IMR-90 (cell line): ENCODE measurements at regions not wholly inside any gene's neighbourhood (a gene's known extent, or its start where the extent isn't known, plus 50 kb on each side); places are given as distances from the start of the nearest gene placed in this dataset.
A peak's percentile ranks its signal among the peaks of the same experiment; 100 is the strongest.

Source experiments
- ATAC-seq: fragments of 200-7000 bp; cut with Tn5 transposase; 2 replicates; pipeline ENCODE4 v1.9.1; 2020; ENCODE audit warnings: low read depth, mild to moderate bottlenecking, moderate library complexity
- BruUV-seq: library from RNA; stranded (reverse); fragments of 400-500 nt; replicated peaks from 2 replicates; lab custom pipeline; 2021; lab: Mats Ljungman, UMichigan
- CTCF ChIA-PET: fragments of 300-600 bp; formaldehyde crosslinking; extraction: SDS; loops from one replicate; lab custom pipeline; 2021; ENCODE audit warnings: antibody characterized with exemption; lab: Yijun Ruan, JAX
- POLR2A ChIA-PET: fragments of 300-600 bp; sonication (Branson Sonifier 250); formaldehyde crosslinking; loops from one replicate; lab custom pipeline; 2022; ENCODE audit warnings: antibody characterized with exemption; ENCODE audit not compliant: unreplicated experiment; lab: Charles Lee
- DNase-seq: peaks from one replicate; pipeline ENCODE4 v3.0.0; 2013
- H2AFZ ChIP-seq: replicated peaks from 2 replicates; pipeline ENCODE3; 2013; ENCODE audit warnings: low read length, mild to moderate bottlenecking; ENCODE audit not compliant: poor library complexity
- H2AK5ac ChIP-seq: 2 replicates; pipeline ENCODE4 v1.6.1; 2013; ENCODE audit warnings: low read depth, low read length, inconsistent platforms
- H2AK9ac ChIP-seq: replicated peaks from 2 replicates; pipeline ENCODE3; 2013; ENCODE audit warnings: mild to moderate bottlenecking, low read depth, low read length, moderate library complexity; ENCODE audit not compliant: poor library complexity
- H2BK120ac ChIP-seq: 2 replicates; pipeline ENCODE4 v1.6.1; 2013; ENCODE audit warnings: low read depth, low read length, inconsistent platforms
- H2BK15ac ChIP-seq: 3 replicates; pipeline ENCODE4 v1.6.1; 2013; ENCODE audit warnings: low read depth, low read length, inconsistent platforms
- H2BK20ac ChIP-seq: 2 replicates; pipeline ENCODE4 v1.6.1; 2013; ENCODE audit warnings: low read depth, mild to moderate bottlenecking, inconsistent platforms, low read length, moderate library complexity
- H2BK5ac ChIP-seq: 2 replicates; pipeline ENCODE4 v1.6.1; 2013; ENCODE audit warnings: mild to moderate bottlenecking, low read depth, low read length, inconsistent platforms; ENCODE audit not compliant: poor library complexity, severe bottlenecking
- H3K14ac ChIP-seq: replicated peaks from 2 replicates; pipeline ENCODE4 v1.6.1; 2013; ENCODE audit warnings: low read depth, low read length, inconsistent platforms
- H3K18ac ChIP-seq: 2 replicates; pipeline ENCODE4 v1.6.1; 2013; ENCODE audit warnings: low read depth, low read length, control low read depth
- H3K23ac ChIP-seq: 2 replicates; pipeline ENCODE4 v1.6.1; 2013; ENCODE audit warnings: low read depth, low read length, inconsistent platforms
- H3K27ac ChIP-seq: 2 replicates; pipeline ENCODE4 v1.5.1; 2013; ENCODE audit warnings: mild to moderate bottlenecking, control low read depth, low read length; ENCODE audit not compliant: insufficient read depth
- H3K27me3 ChIP-seq: 2 replicates; pipeline ENCODE4 v1.6.1; 2013; ENCODE audit warnings: low read length; ENCODE audit not compliant: control insufficient read depth, insufficient read depth
- H3K36me3 ChIP-seq: 2 replicates; pipeline ENCODE4 v1.6.1; 2013; ENCODE audit warnings: low read length, mixed read lengths; ENCODE audit not compliant: control insufficient read depth, insufficient read depth
- H3K4ac ChIP-seq: 2 replicates; pipeline ENCODE4 v1.6.1; 2013; ENCODE audit warnings: low read depth, low read length, inconsistent platforms
- H3K4me1 ChIP-seq: 2 replicates; pipeline ENCODE4 v1.6.1; 2013; ENCODE audit warnings: low read length, mixed read lengths; ENCODE audit not compliant: control insufficient read depth, insufficient read depth
- H3K4me2 ChIP-seq: 2 replicates; pipeline ENCODE4 v1.6.1; 2013; ENCODE audit warnings: low read depth, mild to moderate bottlenecking, control low read depth, low read length, moderate library complexity
- H3K4me3 ChIP-seq: 2 replicates; pipeline ENCODE4 v1.5.1; 2013; ENCODE audit warnings: low read depth, mild to moderate bottlenecking, control low read depth, low read length, moderate library complexity; ENCODE audit not compliant: insufficient read depth
- H3K56ac ChIP-seq: 2 replicates; pipeline ENCODE4 v1.6.1; 2013; ENCODE audit warnings: low read length, inconsistent platforms; ENCODE audit not compliant: insufficient read depth; ENCODE audit errors: extremely low read depth
- H3K79me1 ChIP-seq, 2 experiments: 2 replicates each; pipeline ENCODE4 v1.6.1; 2013; ENCODE audit warnings: low read length in 2 of 2, inconsistent platforms in 1 of 2, low read depth in 1 of 2
- H3K9ac ChIP-seq: 2 replicates; pipeline ENCODE4 v1.6.1; 2013; ENCODE audit warnings: low read depth, low read length, control low read depth
- H3K9me1 ChIP-seq: 2 replicates; pipeline ENCODE4 v1.6.1; 2013; ENCODE audit warnings: low read length, inconsistent platforms; ENCODE audit not compliant: insufficient read depth
- H3K9me3 ChIP-seq: 2 replicates; pipeline ENCODE4 v1.6.1; 2013; ENCODE audit warnings: low read length; ENCODE audit not compliant: control insufficient read depth, insufficient read depth
- H4K20me1 ChIP-seq: 2 replicates; pipeline ENCODE4 v1.6.1; 2013; ENCODE audit warnings: low read length, inconsistent platforms; ENCODE audit not compliant: insufficient read depth
- H4K5ac ChIP-seq: 2 replicates; pipeline ENCODE4 v1.6.1; 2013; ENCODE audit warnings: mild to moderate bottlenecking, low read depth, low read length, control low read depth
- H4K8ac ChIP-seq, 2 experiments: 2 replicates each; pipeline ENCODE4 v1.6.1; 2013; ENCODE audit warnings: low read depth in 2 of 2, low read length in 2 of 2, control low read depth in 1 of 2, inconsistent platforms in 1 of 2
- H4K91ac ChIP-seq: 2 replicates; pipeline ENCODE4 v1.6.1; 2013; ENCODE audit warnings: low read depth, low read length, inconsistent platforms; ENCODE audit not compliant: insufficient read depth
- BHLHE40 ChIP-seq: fragments of 150-350 bp; IDR thresholded peaks from 2 replicates; pipeline ENCODE4 v1.6.1; 2016; ENCODE audit warnings: mild to moderate bottlenecking, low read depth, low read length
- FOS ChIP-seq: fragments of 150-350 bp; IDR thresholded peaks from 2 replicates; pipeline ENCODE4 v1.6.1; 2016; ENCODE audit warnings: low read depth, low read length
- MAFK ChIP-seq: IDR thresholded peaks from 2 replicates; pipeline ENCODE4 v1.6.1; 2012; ENCODE audit warnings: low read depth, low read length, improper control_type of control experiment
- MXI1 ChIP-seq: IDR thresholded peaks from 2 replicates; pipeline ENCODE4 v1.6.1; 2012; ENCODE audit warnings: low read depth, mild to moderate bottlenecking, low read length, moderate library complexity, borderline replicate concordance
- WGBS, 2 experiments: methylation state at CpG; one replicate each; pipeline versions ENCODE4 v1.1.5 to v1.1.7; 2013; ENCODE audit warnings: missing lambda C conversion rate in 2 of 2; ENCODE audit not compliant: insufficient read length in 1 of 2; ENCODE audit errors: extremely low coverage in 2 of 2; 5-methylcytosine and 5-hydroxymethylcytosine counted together
- dilution Hi-C: fragments of 300-500 bp; cut with HindIII; formaldehyde crosslinking; loops from one replicate; pipeline ENCODE4 v1.14.3; 2018; ENCODE audit warnings: low sequenced_read_pairs; ENCODE audit not compliant: unreplicated experiment
- in situ Hi-C: fragments of 300-500 bp; cut with MboI; formaldehyde crosslinking; loops from 3 replicates; pipeline ENCODE4 v1.14.3; 2019; ENCODE audit warnings: low sequenced_read_pairs, inconsistent platforms, mixed read lengths
- intact Hi-C: fragments of 100-400 bp; cut with micrococcal nuclease; formaldehyde crosslinking; loops from 2 replicates; pipeline ENCODE4 v1.10.0; 2022
- TF ChIP-seq, protein P1 (sequence below): fragments of 150-350 bp; IDR thresholded peaks from 2 replicates; pipeline ENCODE4 v1.6.1; 2016; ENCODE audit warnings: low read depth, mild to moderate bottlenecking, low read length, moderate library complexity, borderline replicate concordance
- TF ChIP-seq, protein P2 (sequence below): fragments of 150-350 bp; IDR thresholded peaks from 2 replicates; pipeline ENCODE4 v1.6.1; 2017; ENCODE audit warnings: mild to moderate bottlenecking, antibody characterized with exemption, low read length, low read depth

DNA sequence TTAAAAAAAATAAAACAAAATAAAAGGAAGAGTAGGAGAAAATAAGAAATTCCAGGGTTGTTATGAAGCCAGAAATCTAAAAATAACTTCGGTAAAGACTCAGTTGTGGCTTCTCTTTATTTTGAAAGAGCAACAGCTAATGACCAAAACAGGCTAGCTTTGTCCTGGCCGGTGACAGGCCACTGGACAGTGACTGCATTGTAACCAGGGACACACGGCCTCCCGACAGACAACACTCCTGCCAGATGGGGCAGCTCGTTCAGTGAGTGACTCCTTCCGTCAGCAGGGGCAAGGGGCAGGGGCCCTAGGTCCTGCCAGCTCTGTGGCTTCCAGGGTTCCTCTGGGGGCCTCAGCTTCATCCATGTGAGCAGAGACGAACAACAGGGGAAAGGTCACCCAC, 173.4 kb downstream of the KATNAL1 start:
- H3K23ac ChIP-seq: no peak overlapping the region; the same call in 1 of the 2 replicates
- H3K79me1 ChIP-seq: no peaks in the 10 kb centered on the region
- no peak overlapping the region for H4K5ac ChIP-seq
- peak overlapping the region; percentile 29; the same call in 1 of the 2 replicates for H3K14ac ChIP-seq
- ATAC-seq (no peak), DNase-seq (no peak)
- H2BK120ac ChIP-seq: peak overlapping the region; percentile 59; the same call in 1 of the 2 replicates
- peak overlapping the region; percentile 16; the same call in 1 of the 2 replicates for H2BK20ac ChIP-seq
- H3K27me3 ChIP-seq: 0 out of 2 replicates have a peak, but pooled peaks cover 2% of the 10 kb centered on the region
- H3K36me3 ChIP-seq: no peaks in the 10 kb centered on the region
- TF ChIP-seq FOS (no peak), BHLHE40 (no peak), MAFK (no peak), MXI1 (no peak)
- TF ChIP-seq, protein P1, sequence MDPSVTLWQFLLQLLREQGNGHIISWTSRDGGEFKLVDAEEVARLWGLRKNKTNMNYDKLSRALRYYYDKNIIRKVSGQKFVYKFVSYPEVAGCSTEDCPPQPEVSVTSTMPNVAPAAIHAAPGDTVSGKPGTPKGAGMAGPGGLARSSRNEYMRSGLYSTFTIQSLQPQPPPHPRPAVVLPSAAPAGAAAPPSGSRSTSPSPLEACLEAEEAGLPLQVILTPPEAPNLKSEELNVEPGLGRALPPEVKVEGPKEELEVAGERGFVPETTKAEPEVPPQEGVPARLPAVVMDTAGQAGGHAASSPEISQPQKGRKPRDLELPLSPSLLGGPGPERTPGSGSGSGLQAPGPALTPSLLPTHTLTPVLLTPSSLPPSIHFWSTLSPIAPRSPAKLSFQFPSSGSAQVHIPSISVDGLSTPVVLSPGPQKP: no peak
- TF ChIP-seq, protein P2, sequence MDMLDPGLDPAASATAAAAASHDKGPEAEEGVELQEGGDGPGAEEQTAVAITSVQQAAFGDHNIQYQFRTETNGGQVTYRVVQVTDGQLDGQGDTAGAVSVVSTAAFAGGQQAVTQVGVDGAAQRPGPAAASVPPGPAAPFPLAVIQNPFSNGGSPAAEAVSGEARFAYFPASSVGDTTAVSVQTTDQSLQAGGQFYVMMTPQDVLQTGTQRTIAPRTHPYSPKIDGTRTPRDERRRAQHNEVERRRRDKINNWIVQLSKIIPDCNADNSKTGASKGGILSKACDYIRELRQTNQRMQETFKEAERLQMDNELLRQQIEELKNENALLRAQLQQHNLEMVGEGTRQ: no peak
- 75% methylated on average over 3 of the region's 7 CpGs; no CpG with 5 or more reads in 1 of the 2 experiments for WGBS, 2 experiments
- H2BK5ac ChIP-seq: peak overlapping the region; percentile 22
- intact Hi-C loops (loop anchor here (2.0 to 10.0 kb wide), 10 partner anchors 171 to 908 kb away; partner anchors contain the start of genes KATNAL1 and USPL1), dilution Hi-C loops (no loop called here), in situ Hi-C loops (loop anchor here (10.0 to 25.0 kb wide), 3 partner anchors 311 to 903 kb away; no protein-coding TSS in a partner anchor)
- no peak overlapping the region for H4K91ac ChIP-seq
- peak overlapping the region; percentile 14 for H2AK9ac ChIP-seq
- no peak overlapping the region for H3K4me2 ChIP-seq
- no peaks in the 10 kb centered on the region for H4K20me1 ChIP-seq
- ChIA-PET CTCF (interaction anchor here (1.6 kb wide), 1 partner anchor 8 kb away, joined by 4 read pairs; no protein-coding TSS in a partner anchor), POLR2A (no interaction called here)
- no peak overlapping the region for H4K8ac ChIP-seq
- H3K27ac ChIP-seq: no peak overlapping the region
- H3K4ac ChIP-seq: peak overlapping the region; percentile 49
- no peak overlapping the region for H3K9ac ChIP-seq
- H2AK5ac ChIP-seq: peak overlapping the region; percentile 68; the same call in 1 of the 2 replicates
- no peak overlapping the region; the same call in 2 of the 3 replicates for H2BK15ac ChIP-seq
- H3K9me3 ChIP-seq: no peaks in the 10 kb centered on the region
- no peak overlapping the region for H3K18ac ChIP-seq
- H3K9me1 ChIP-seq: no peaks in the 10 kb centered on the region; the same call in 1 of the 2 replicates
- H3K4me1 ChIP-seq: peaks cover 10% of the 10 kb centered on the region
- no peak overlapping the region for H3K56ac ChIP-seq
- peak overlapping the region; percentile 28 for H2AFZ ChIP-seq
- H3K4me3 ChIP-seq: no peak overlapping the region
- BruUV-seq: no TSS peak
